Glomerular endothelial cell (primary cell): ENCODE measurements at regions not wholly inside any gene's neighbourhood (a gene's known extent, or its start where the extent isn't known, plus 50 kb on each side); places are given as distances from the start of the nearest gene placed in this dataset.

Experiments
- DNase-seq: peaks from one replicate; pipeline ENCODE4 v3.0.0-alpha.2; 2011; ENCODE audit warnings: low read depth, low spot score; ENCODE audit errors: extremely low read depth

- no peak for DNase-seq
These were observed 223.8 kb downstream of the CTTN start for GRCh38 chr11:70622091-70622490.

GRCh38 chr11:70623906-70624597 is 225.7 kb downstream of the CTTN start:
- no peak for DNase-seq

GRCh38 chr11:70624598-70624993 is 226.3 kb downstream of the CTTN start:
- no peak for DNase-seq

GRCh38 chr11:70625051-70625450 is 226.7 kb downstream of the CTTN start:
- DNase-seq = no peak

- no peak for DNase-seq
These were observed 227.5 kb downstream of the CTTN start for GRCh38 chr11:70625582-70626518.

- no peak for DNase-seq
These were observed 228.9 kb downstream of the CTTN start for GRCh38 chr11:70627219-70627618.

- no peak for DNase-seq
These were observed 230.0 kb downstream of the CTTN start for GRCh38 chr11:70628176-70628854.

- no peak for DNase-seq
These were observed 230.8 kb downstream of the CTTN start for GRCh38 chr11:70628855-70629844.

GRCh38 chr11:70630068-70630467 is 231.7 kb downstream of the CTTN start:
- no peak for DNase-seq

- DNase-seq = no peak
These were observed 232.7 kb downstream of the CTTN start for GRCh38 chr11:70630816-70631623.

- DNase-seq = no peak
These were observed 233.3 kb downstream of the CTTN start for GRCh38 chr11:70631624-70632047.

- DNase-seq = no peak
These were observed 235.3 kb downstream of the CTTN start for GRCh38 chr11:70633610-70634009.

GRCh38 chr11:70636659-70637058 is 238.3 kb downstream of the CTTN start:
- no peak for DNase-seq

- DNase-seq = no peak
These were observed 239.0 kb downstream of the CTTN start for GRCh38 chr11:70637186-70637800.

- no peak for DNase-seq
These were observed 239.7 kb downstream of the CTTN start for GRCh38 chr11:70637949-70638583.

GRCh38 chr11:70640408-70640807 is 242.1 kb downstream of the CTTN start:
- DNase-seq = no peak

- DNase-seq = no peak
These were observed 243.0 kb downstream of the CTTN start for GRCh38 chr11:70641369-70641768.

GRCh38 chr11:70642266-70642665 is 243.9 kb downstream of the CTTN start:
- DNase-seq = no peak
